GM23338 (cell line): ENCODE measurements at regions not wholly inside any gene's neighbourhood (a gene's known extent, or its start where the extent isn't known, plus 50 kb on each side); places are given as distances from the start of the nearest gene placed in this dataset.

Experiments
- CREB1 ChIP-seq: fragments of 250-450 bp; sonication (Bioruptor Pico); IDR thresholded peaks from 2 replicates; pipeline ENCODE4 v1.5.0; 2020; ENCODE audit warnings: low read depth, mild to moderate bottlenecking, moderate library complexity
- ETS1 ChIP-seq: IDR thresholded peaks from 2 replicates; pipeline ENCODE4 v1.6.1; 2016; ENCODE audit warnings: antibody characterized with exemption
- EZH2 ChIP-seq: fragments of 200-600 bp; sonication (generic); IDR thresholded peaks from one replicate; pipeline ENCODE4 v1.8.0; 2017; ENCODE audit warnings: antibody characterized with exemption, mild to moderate bottlenecking, low read depth; ENCODE audit not compliant: unreplicated experiment
- EZH2phosphoT487 ChIP-seq: fragments of 200-600 bp; sonication (generic); IDR thresholded peaks from one replicate; pipeline ENCODE4 v1.8.1; 2018; ENCODE audit warnings: antibody characterized with exemption; ENCODE audit not compliant: unreplicated experiment
- POLR2AphosphoS5 ChIP-seq: IDR thresholded peaks from 2 replicates; pipeline ENCODE4 v1.6.1; 2016; ENCODE audit warnings: antibody characterized with exemption, low read depth
- REST ChIP-seq: IDR thresholded peaks from one replicate; pipeline ENCODE4 v1.6.1; 2018; ENCODE audit warnings: antibody characterized with exemption; ENCODE audit not compliant: unreplicated experiment
- STAT1 ChIP-seq: IDR thresholded peaks from one replicate; pipeline ENCODE4 v1.6.1; 2016; ENCODE audit warnings: antibody characterized with exemption; ENCODE audit not compliant: unreplicated experiment
- TF ChIP-seq, protein P1 (sequence below), 2 experiments: fragments of 200-600 bp in 1 of 2; sonication (generic) in 1 of 2; conservative IDR thresholded peaks; 2 replicates each; pipeline versions ENCODE4 v1.5.1 to v1.6.1; 2016 to 2017; ENCODE audit warnings: antibody characterized with exemption in 2 of 2, low read depth in 2 of 2, mild to moderate bottlenecking in 2 of 2, moderate library complexity in 1 of 2

- TF ChIP-seq POLR2AphosphoS5 (no peak), EZH2 (no peak), EZH2phosphoT487 (no peak), CREB1 (CRISPR knock-in tag) (no peak), STAT1 (no peak), REST (no peak), ETS1 (no peak)
- TF ChIP-seq, protein P1, sequence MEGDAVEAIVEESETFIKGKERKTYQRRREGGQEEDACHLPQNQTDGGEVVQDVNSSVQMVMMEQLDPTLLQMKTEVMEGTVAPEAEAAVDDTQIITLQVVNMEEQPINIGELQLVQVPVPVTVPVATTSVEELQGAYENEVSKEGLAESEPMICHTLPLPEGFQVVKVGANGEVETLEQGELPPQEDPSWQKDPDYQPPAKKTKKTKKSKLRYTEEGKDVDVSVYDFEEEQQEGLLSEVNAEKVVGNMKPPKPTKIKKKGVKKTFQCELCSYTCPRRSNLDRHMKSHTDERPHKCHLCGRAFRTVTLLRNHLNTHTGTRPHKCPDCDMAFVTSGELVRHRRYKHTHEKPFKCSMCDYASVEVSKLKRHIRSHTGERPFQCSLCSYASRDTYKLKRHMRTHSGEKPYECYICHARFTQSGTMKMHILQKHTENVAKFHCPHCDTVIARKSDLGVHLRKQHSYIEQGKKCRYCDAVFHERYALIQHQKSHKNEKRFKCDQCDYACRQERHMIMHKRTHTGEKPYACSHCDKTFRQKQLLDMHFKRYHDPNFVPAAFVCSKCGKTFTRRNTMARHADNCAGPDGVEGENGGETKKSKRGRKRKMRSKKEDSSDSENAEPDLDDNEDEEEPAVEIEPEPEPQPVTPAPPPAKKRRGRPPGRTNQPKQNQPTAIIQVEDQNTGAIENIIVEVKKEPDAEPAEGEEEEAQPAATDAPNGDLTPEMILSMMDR (conservative IDR thresholded peaks at IDR 0.05; ENCODE audit: low read depth in 2 of 2): no peak
These were observed 729.1 kb upstream of the SOX11 start for GRCh38 chr2:4963106-4963505.
